HEK293T (cell line): ENCODE measurements at regions not wholly inside any gene's neighbourhood (a gene's known extent, or its start where the extent isn't known, plus 50 kb on each side); places are given as distances from the start of the nearest gene placed in this dataset.

ENCODE experiments used
- CTCF ChIA-PET: fragments of 350-600 bp; formaldehyde crosslinking; extraction: SDS; loops from one replicate; lab custom pipeline; 2021; ENCODE audit warnings: antibody characterized with exemption, inconsistent platforms; lab: Yijun Ruan, JAX
- POLR2A ChIA-PET: fragments of 350-600 bp; formaldehyde crosslinking; extraction: SDS; loops from one replicate; lab custom pipeline; 2020; ENCODE audit warnings: antibody characterized with exemption, inconsistent platforms; lab: Yijun Ruan, JAX
- DNase-seq: peaks from one replicate; pipeline ENCODE4 v3.0.0; 2012; ENCODE audit warnings: mixed read lengths; ENCODE audit errors: extremely low spot score
- ARNT ChIP-seq: fragments of 450-650 bp; IDR thresholded peaks from 2 replicates; pipeline ENCODE4 v1.6.1; 2017; ENCODE audit warnings: mild to moderate bottlenecking
- BHLHE40 ChIP-seq: fragments of 450-650 bp; IDR thresholded peaks from 2 replicates; pipeline ENCODE4 v1.6.1; 2016; ENCODE audit warnings: mild to moderate bottlenecking, moderate library complexity, borderline replicate concordance
- CTBP1 ChIP-seq: fragments of 450-650 bp; IDR thresholded peaks from 2 replicates; pipeline ENCODE4 v1.6.1; 2016; ENCODE audit warnings: borderline replicate concordance
- ELF4 ChIP-seq: fragments of 450-650 bp; IDR thresholded peaks from 2 replicates; pipeline ENCODE4 v1.6.1; 2017; ENCODE audit warnings: antibody characterized with exemption
- FOXA1 ChIP-seq: fragments of 450-650 bp; IDR thresholded peaks from 2 replicates; pipeline ENCODE4 v1.6.1; 2016; ENCODE audit warnings: mild to moderate bottlenecking
- FOXK2 ChIP-seq: fragments of 450-650 bp; IDR thresholded peaks from 2 replicates; pipeline ENCODE4 v1.6.1; 2016; ENCODE audit warnings: mild to moderate bottlenecking
- FOXM1 ChIP-seq: fragments of 450-650 bp; IDR thresholded peaks from 2 replicates; pipeline ENCODE4 v1.6.1; 2017; ENCODE audit warnings: mild to moderate bottlenecking, borderline replicate concordance
- HDGF ChIP-seq: fragments of 450-650 bp; IDR thresholded peaks from 2 replicates; pipeline ENCODE4 v1.6.1; 2017; ENCODE audit warnings: antibody characterized with exemption, borderline replicate concordance
- L3MBTL2 ChIP-seq: fragments of 450-650 bp; conservative IDR thresholded peaks from 2 replicates; pipeline ENCODE4 v1.6.1; 2016; ENCODE audit warnings: mild to moderate bottlenecking
- LEF1 ChIP-seq: fragments of 450-650 bp; IDR thresholded peaks from 2 replicates; pipeline ENCODE4 v1.6.1; 2017; ENCODE audit warnings: mild to moderate bottlenecking, borderline replicate concordance
- NFRKB ChIP-seq: fragments of 450-650 bp; IDR thresholded peaks from 2 replicates; pipeline ENCODE4 v1.6.1; 2016; ENCODE audit warnings: mild to moderate bottlenecking, moderate library complexity
- PKNOX1 ChIP-seq: fragments of 450-650 bp; IDR thresholded peaks from 2 replicates; pipeline ENCODE4 v1.6.1; 2016
- SP1 ChIP-seq: fragments of 450-650 bp; IDR thresholded peaks from 2 replicates; pipeline ENCODE4 v1.6.1; 2017
- SUZ12 ChIP-seq: fragments of 450-650 bp; IDR thresholded peaks from 2 replicates; pipeline ENCODE4 v1.6.1; 2016; ENCODE audit warnings: mild to moderate bottlenecking
- TARDBP ChIP-seq: fragments of 450-650 bp; IDR thresholded peaks from 2 replicates; pipeline ENCODE4 v1.6.1; 2016
- ZNF384 ChIP-seq: fragments of 450-650 bp; IDR thresholded peaks from 2 replicates; pipeline ENCODE4 v1.6.1; 2016

- no peak for TF ChIP-seq PKNOX1
- TF ChIP-seq FOXK2, result no peak
- no peak for TF ChIP-seq ELF4
- TF ChIP-seq CTBP1, result no peak
- TF ChIP-seq ARNT, result no peak
- no peak for TF ChIP-seq FOXM1
- TF ChIP-seq FOXA1, result no peak
- TF ChIP-seq SUZ12, result no peak
- TF ChIP-seq HDGF, result no peak
- TF ChIP-seq SP1, result no peak
- ChIA-PET POLR2A (no interaction called here), CTCF (no interaction called here)
- DNase-seq, result no peak
Measured at GRCh38 chr7:417625-417889, 102.1 kb downstream of the PDGFA start.

GRCh38 chr7:417973-418601 is 101.6 kb downstream of the PDGFA start:
- ChIA-PET POLR2A (no interaction called here), CTCF (no interaction called here)
- no peak for DNase-seq
- TF ChIP-seq PKNOX1 (no peak), LEF1 (no peak), SP1 (no peak), BHLHE40 (no peak), FOXA1 (no peak), ELF4 (no peak), FOXM1 (no peak), HDGF (no peak), ARNT (no peak), ZNF384 (no peak), FOXK2 (no peak), TARDBP (no peak), SUZ12 (no peak), CTBP1 (no peak), NFRKB (no peak), L3MBTL2 (no peak)

GRCh38 chr7:418636-419280 is 100.9 kb downstream of the PDGFA start:
- TF ChIP-seq L3MBTL2 (no peak), SP1 (no peak), TARDBP (no peak), BHLHE40 (no peak), PKNOX1 (no peak), ELF4 (no peak), ARNT (no peak), LEF1 (no peak), FOXM1 (no peak), SUZ12 (no peak), ZNF384 (no peak), FOXK2 (no peak), CTBP1 (no peak), NFRKB (no peak), HDGF (no peak), FOXA1 (no peak)
- POLR2A ChIA-PET, result no interaction called here
- CTCF ChIA-PET, result no interaction called here
- no peak for DNase-seq

GRCh38 chr7:420142-421093 is 99.2 kb downstream of the PDGFA start:
- TF ChIP-seq LEF1, result no peak
- no peak for TF ChIP-seq FOXK2
- TF ChIP-seq L3MBTL2, result no peak
- TF ChIP-seq SUZ12, result no peak
- TF ChIP-seq ELF4, result no peak
- CTCF ChIA-PET, result no interaction called here
- POLR2A ChIA-PET, result no interaction called here
- no peak for DNase-seq

- POLR2A ChIA-PET, result no interaction called here
- TF ChIP-seq L3MBTL2, result no peak
- no peak for TF ChIP-seq SP1
- no peak for TF ChIP-seq ELF4
- no peak for TF ChIP-seq CTBP1
- no peak for DNase-seq
- CTCF ChIA-PET, result no interaction called here
Measured at GRCh38 chr7:421136-421991, 98.3 kb downstream of the PDGFA start.
